WTC11 (cell line): ENCODE measurements at regions not wholly inside any gene's neighbourhood (a gene's known extent, or its start where the extent isn't known, plus 50 kb on each side); places are given as distances from the start of the nearest gene placed in this dataset.

Experiments
- ATAC-seq: fragments of 200-7000 bp; cut with Tn5 transposase; 2 replicates; pipeline ENCODE4 v1.10.0; 2021; ENCODE audit warnings: mild to moderate bottlenecking, moderate library complexity
- CTCF ChIA-PET: fragments of 300-600 bp; sonication (Branson Sonifier 250); formaldehyde crosslinking; loops from one replicate; lab custom pipeline; 2021; ENCODE audit warnings: antibody characterized with exemption; lab: Charles Lee
- POLR2A ChIA-PET: fragments of 350-600 bp; sonication (Branson Sonifier 250); formaldehyde crosslinking; loops from one replicate; lab custom pipeline; 2021; ENCODE audit warnings: antibody characterized with exemption; lab: Charles Lee
- DNase-seq: peaks from one replicate; pipeline ENCODE4 v3.0.0; 2021; ENCODE audit warnings: low spot score
- H3K27ac Mint-ChIP-seq: 2 replicates; pipeline ENCODE4 v1.8.0; 2021; ENCODE audit warnings: mixed read lengths
- H3K27me3 Mint-ChIP-seq: 2 replicates; pipeline ENCODE4 v1.8.0; 2021; ENCODE audit warnings: low read depth, mild to moderate bottlenecking, moderate library complexity, mixed read lengths
- H3K36me3 Mint-ChIP-seq: 2 replicates; pipeline ENCODE4 v1.8.0; 2021; ENCODE audit warnings: mixed read lengths
- H3K4me1 Mint-ChIP-seq: 2 replicates; pipeline ENCODE4 v1.8.0; 2022; ENCODE audit warnings: mixed read lengths
- H3K4me3 Mint-ChIP-seq: 2 replicates; pipeline ENCODE4 v1.8.0; 2021; ENCODE audit warnings: mild to moderate bottlenecking, moderate library complexity, mixed read lengths
- H3K9me3 Mint-ChIP-seq: 2 replicates; pipeline ENCODE4 v1.8.0; 2021; ENCODE audit warnings: mixed read lengths
- ARID4B ChIP-seq: sonication (generic); formaldehyde crosslinking; IDR thresholded peaks from 2 replicates; pipeline ENCODE4 v1.8.0; 2023; ENCODE audit warnings: missing genetic modification reagents, mild to moderate bottlenecking, borderline replicate concordance
- CDX4 ChIP-seq: fragments of 250-450 bp; sonication (Bioruptor Pico); IDR thresholded peaks from 2 replicates; pipeline ENCODE4 v1.9.0; 2021; ENCODE audit warnings: moderate library complexity, mild to moderate bottlenecking, inconsistent platforms, borderline replicate concordance
- E2F1 ChIP-seq: sonication (generic); formaldehyde crosslinking; IDR thresholded peaks from 2 replicates; pipeline ENCODE4 v1.8.0; 2022; ENCODE audit warnings: mild to moderate bottlenecking, missing genetic modification reagents
- FOXP1 ChIP-seq: sonication (generic); formaldehyde crosslinking; IDR thresholded peaks from 2 replicates; pipeline ENCODE4 v1.8.0; 2022; ENCODE audit warnings: missing genetic modification reagents, mild to moderate bottlenecking, moderate library complexity, borderline replicate concordance
- IRF2 ChIP-seq: sonication (generic); formaldehyde crosslinking; IDR thresholded peaks from 2 replicates; pipeline ENCODE4 v1.8.0; 2022; ENCODE audit warnings: low read depth, missing genetic modification reagents, borderline replicate concordance
- JAZF1 ChIP-seq: fragments of 250-450 bp; sonication (Bioruptor Pico); IDR thresholded peaks from 2 replicates; pipeline ENCODE4 v1.9.0; 2021; ENCODE audit warnings: moderate library complexity, mild to moderate bottlenecking, inconsistent platforms
- NFATC4 ChIP-seq: fragments of 250-450 bp; sonication (Bioruptor Pico); IDR thresholded peaks from 2 replicates; pipeline ENCODE4 v1.9.0; 2021; ENCODE audit warnings: mild to moderate bottlenecking
- NR3C1 ChIP-seq: sonication (generic); formaldehyde crosslinking; conservative IDR thresholded peaks from 2 replicates; pipeline ENCODE4 v1.8.1; 2023; ENCODE audit warnings: low read depth, mild to moderate bottlenecking, missing genetic modification reagents
- RELA ChIP-seq: sonication (generic); formaldehyde crosslinking; IDR thresholded peaks from 2 replicates; pipeline ENCODE4 v1.8.1; 2022; ENCODE audit warnings: missing genetic modification reagents, mild to moderate bottlenecking, borderline replicate concordance
- RORB ChIP-seq: fragments of 250-450 bp; sonication (Bioruptor Pico); IDR thresholded peaks from 2 replicates; pipeline ENCODE4 v1.9.0; 2021; ENCODE audit warnings: mild to moderate bottlenecking
- SP1 ChIP-seq: sonication (generic); formaldehyde crosslinking; conservative IDR thresholded peaks from 2 replicates; pipeline ENCODE4 v1.8.1; 2022; ENCODE audit warnings: missing genetic modification reagents
- TCF7 ChIP-seq: sonication (generic); formaldehyde crosslinking; IDR thresholded peaks from 2 replicates; pipeline ENCODE4 v1.8.0; 2022; ENCODE audit warnings: mild to moderate bottlenecking, low read depth, missing genetic modification reagents, moderate library complexity
- TEAD1 ChIP-seq: sonication (generic); formaldehyde crosslinking; IDR thresholded peaks from 2 replicates; pipeline ENCODE4 v1.8.0; 2022; ENCODE audit warnings: mild to moderate bottlenecking, missing genetic modification reagents
- TEAD4 ChIP-seq: sonication (generic); formaldehyde crosslinking; IDR thresholded peaks from 2 replicates; pipeline ENCODE4 v1.8.0; 2022; ENCODE audit warnings: mild to moderate bottlenecking, missing genetic modification reagents
- ZMAT4 ChIP-seq: fragments of 250-450 bp; sonication (Bioruptor Pico); IDR thresholded peaks from 2 replicates; pipeline ENCODE4 v1.9.0; 2021; ENCODE audit warnings: mild to moderate bottlenecking
- ZNF121 ChIP-seq: sonication (generic); formaldehyde crosslinking; IDR thresholded peaks from 2 replicates; pipeline ENCODE4 v1.8.0; 2023; ENCODE audit warnings: missing genetic modification reagents
- ZNF138 ChIP-seq: sonication (generic); formaldehyde crosslinking; conservative IDR thresholded peaks from 2 replicates; pipeline ENCODE4 v1.8.1; 2022; ENCODE audit warnings: mild to moderate bottlenecking, moderate library complexity, missing genetic modification reagents
- ZNF281 ChIP-seq: sonication (generic); formaldehyde crosslinking; IDR thresholded peaks from 2 replicates; pipeline ENCODE4 v1.8.0; 2023; ENCODE audit warnings: mild to moderate bottlenecking, missing genetic modification reagents
- ZNF512 ChIP-seq: sonication (generic); formaldehyde crosslinking; IDR thresholded peaks from 2 replicates; pipeline ENCODE4 v1.8.1; 2022; ENCODE audit warnings: missing genetic modification reagents, borderline replicate concordance
- ZSCAN18 ChIP-seq: fragments of 250-450 bp; sonication (Bioruptor Pico); IDR thresholded peaks from 2 replicates; pipeline ENCODE4 v2.1.2; 2022; ENCODE audit warnings: mild to moderate bottlenecking, moderate library complexity

- no peak for TF ChIP-seq ARID4B (CRISPR knock-in tag)
Measured at GRCh38 chr6:168880271-168880670, 373.4 kb downstream of the THBS2 start (continued).

- Mint-ChIP-seq H3K4me1 (peaks cover 11% of the 10 kb centered on the region), H3K27me3 (no peaks in the 10 kb centered on the region), H3K36me3 (no peaks in the 10 kb centered on the region), H3K4me3 (no peak overlapping the region), H3K27ac (no peak overlapping the region), H3K9me3 (no peaks in the 10 kb centered on the region)
- TF ChIP-seq TEAD4 (CRISPR knock-in tag): no peak
- TF ChIP-seq FOXP1 (CRISPR knock-in tag): no peak
- no peak for TF ChIP-seq TCF7
- no peak for TF ChIP-seq ZSCAN18 (CRISPR knock-in tag)
- no peak for TF ChIP-seq SP1 (CRISPR knock-in tag)
- TF ChIP-seq ZNF281: no peak
- TF ChIP-seq RELA (CRISPR knock-in tag): no peak
- TF ChIP-seq ZNF138 (CRISPR knock-in tag): no peak
- TF ChIP-seq NFATC4 (CRISPR knock-in tag): no peak
- no peak for TF ChIP-seq TEAD1 (CRISPR knock-in tag)
- TF ChIP-seq JAZF1 (CRISPR knock-in tag): no peak
- no peak for TF ChIP-seq NR3C1 (CRISPR knock-in tag)
- no peak for TF ChIP-seq E2F1 (CRISPR knock-in tag)
- TF ChIP-seq CDX4 (CRISPR knock-in tag): no peak
- no peak for TF ChIP-seq IRF2 (CRISPR knock-in tag)
- TF ChIP-seq ZNF512 (CRISPR knock-in tag): no peak
- TF ChIP-seq ZNF121: no peak
- TF ChIP-seq RORB: no peak
- TF ChIP-seq ZMAT4 (CRISPR knock-in tag): no peak
- ATAC-seq: no peak
- ChIA-PET CTCF (interaction anchor here (1.8 kb wide), 1 partner anchor 14 kb away, joined by 5 read pairs; no protein-coding TSS in a partner anchor), POLR2A (no interaction called here)
- DNase-seq: no peak
Measured at GRCh38 chr6:168877821-168878282, 375.8 kb downstream of the THBS2 start.
